ACC112 (cell line): ENCODE measurements at regions not wholly inside any gene's neighbourhood (a gene's known extent, or its start where the extent isn't known, plus 50 kb on each side); places are given as distances from the start of the nearest gene placed in this dataset.
"Not testable (repeated sequence)": the region's sequence is repeated elsewhere in the genome, so short reads cannot be mapped to it uniquely, and the experiment has no call there.

Experiments
- H2AFZ ChIP-seq: fragments of 200-600 bp; sonication (generic); one replicate; pipeline ENCODE4 v1.6.0; 2017; ENCODE audit warnings: antibody characterized with exemption, low read length; ENCODE audit not compliant: unreplicated experiment
- H3K27ac ChIP-seq: fragments of 200-600 bp; sonication (generic); 2 replicates; pipeline ENCODE4 v1.5.1; 2014; ENCODE audit warnings: low read depth, mild to moderate bottlenecking, antibody characterized with exemption, low read length, moderate library complexity
- H3K27me3 ChIP-seq: fragments of 200-600 bp; sonication (generic); 2 replicates; pipeline ENCODE4 v1.6.1; 2014; ENCODE audit warnings: mild to moderate bottlenecking, antibody characterized with exemption, low read length, moderate library complexity, mixed read lengths; ENCODE audit not compliant: insufficient read depth
- H3K36me3 ChIP-seq: fragments of 200-600 bp; sonication (generic); 2 replicates; pipeline ENCODE4 v1.6.1; 2016; ENCODE audit warnings: mild to moderate bottlenecking, antibody characterized with exemption, low read length, moderate library complexity, mixed read lengths; ENCODE audit not compliant: insufficient read depth
- H3K4me1 ChIP-seq: fragments of 200-600 bp; sonication (generic); one replicate; pipeline ENCODE4 v1.6.1; 2016; ENCODE audit warnings: low read length, mixed read lengths; ENCODE audit not compliant: insufficient read depth, unreplicated experiment, control insufficient read depth
- H3K4me3 ChIP-seq: fragments of 200-600 bp; sonication (generic); 2 replicates; pipeline ENCODE4 v1.5.1; 2014; ENCODE audit warnings: mild to moderate bottlenecking, low read depth, low read length
- H3K79me2 ChIP-seq: fragments of 200-600 bp; sonication (generic); one replicate; pipeline ENCODE4 v1.6.0; 2016; ENCODE audit warnings: low read length; ENCODE audit not compliant: control insufficient read depth, unreplicated experiment, insufficient read depth

GRCh38 chr2:7566382-7566881 is 649.2 kb downstream of the RNF144A start:
- no peaks in the 10 kb centered on the region for H3K27me3 ChIP-seq
- H3K4me1 ChIP-seq = no peaks in the 10 kb centered on the region
- H2AFZ ChIP-seq = no peak overlapping the region
- no peaks in the 10 kb centered on the region for H3K36me3 ChIP-seq
- H3K79me2 ChIP-seq = no peaks in the 10 kb centered on the region
- H3K27ac ChIP-seq = no peak overlapping the region
- H3K4me3 ChIP-seq = no peak overlapping the region

GRCh38 chr2:7567116-7567515 is 649.9 kb downstream of the RNF144A start:
- not testable (repeated sequence) for H2AFZ ChIP-seq

DNA sequence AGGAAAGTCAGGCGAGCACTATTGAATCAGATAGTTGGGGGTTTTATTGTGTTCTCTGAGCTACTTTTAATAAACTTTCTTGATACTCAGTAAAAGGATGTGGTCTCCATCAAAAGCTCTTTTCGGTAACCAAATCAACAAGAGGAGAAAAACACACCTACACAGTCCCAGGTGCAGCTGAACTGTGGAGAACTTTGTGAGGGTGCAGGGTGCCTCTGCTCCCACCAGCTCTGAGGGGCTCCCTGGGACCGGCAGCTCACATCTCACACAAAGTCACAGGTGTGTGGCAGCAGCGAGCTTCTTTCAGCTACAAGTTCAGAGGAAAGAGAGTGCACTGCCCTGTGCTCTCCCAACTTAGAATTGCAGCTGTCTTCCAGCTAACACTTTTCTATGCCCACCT is 650.4 kb downstream of the RNF144A start:
- Histone ChIP-seq H2AFZ (no peak overlapping the region), H3K79me2 (no peaks in the 10 kb centered on the region), H3K4me3 (no peak overlapping the region), H3K36me3 (no peaks in the 10 kb centered on the region), H3K27ac (no peak overlapping the region), H3K4me1 (no peaks in the 10 kb centered on the region), H3K27me3 (no peaks in the 10 kb centered on the region)

More at GRCh38 chr2:7567116-7567515, 649.9 kb downstream of the RNF144A start:
- not testable (repeated sequence) for H3K27me3 ChIP-seq, H3K79me2 ChIP-seq, H3K36me3 ChIP-seq, H3K4me3 ChIP-seq, H3K27ac ChIP-seq, H3K4me1 ChIP-seq

DNA sequence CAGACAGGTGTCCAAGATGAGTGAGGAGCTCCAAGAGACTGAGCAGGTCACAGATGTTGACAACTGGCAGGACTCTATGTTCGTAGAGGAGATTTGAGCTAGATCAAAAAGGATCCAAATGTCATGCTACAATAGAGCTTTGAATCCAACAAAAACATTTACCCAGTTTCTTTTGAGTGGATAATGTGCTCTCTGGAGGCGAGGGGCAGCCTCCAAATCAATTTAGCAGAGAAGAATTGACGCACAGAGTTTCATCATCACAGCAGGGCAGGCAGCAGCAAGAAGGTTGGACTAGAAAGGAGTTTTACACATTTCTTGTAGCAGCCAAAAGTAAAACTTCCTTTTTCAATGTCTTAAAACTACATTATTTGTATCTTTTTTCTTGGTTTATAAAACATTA is 653.0 kb downstream of the RNF144A start:
- H3K79me2 ChIP-seq = no peaks in the 10 kb centered on the region
- no peaks in the 10 kb centered on the region for H3K36me3 ChIP-seq
- no peaks in the 10 kb centered on the region for H3K4me1 ChIP-seq
- no peaks in the 10 kb centered on the region for H3K27me3 ChIP-seq
- H3K4me3 ChIP-seq = no peak overlapping the region
- no peak overlapping the region for H2AFZ ChIP-seq
- no peak overlapping the region for H3K27ac ChIP-seq

DNA sequence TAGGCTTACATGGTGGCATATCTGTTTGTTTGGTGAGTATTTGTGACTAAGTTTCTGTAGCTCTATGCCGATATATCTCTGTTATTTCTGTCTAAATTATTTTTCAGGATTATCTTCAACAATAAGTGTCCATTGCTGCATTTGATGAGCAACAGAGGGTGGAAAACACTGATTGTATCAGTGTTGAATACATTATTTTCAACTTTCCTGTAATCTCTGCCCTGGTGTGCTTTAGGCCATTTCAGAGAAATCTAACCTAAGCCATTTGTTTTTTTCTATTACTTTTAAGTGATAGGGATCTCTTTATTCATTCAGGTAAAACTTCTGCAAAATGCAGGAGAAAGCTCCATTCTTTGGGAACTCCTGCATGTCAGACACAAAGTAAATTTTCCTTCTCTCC is 654.5 kb downstream of the RNF144A start:
- Histone ChIP-seq H3K27me3 (no peaks in the 10 kb centered on the region), H3K4me3 (no peak overlapping the region), H3K36me3 (no peaks in the 10 kb centered on the region), H3K79me2 (no peaks in the 10 kb centered on the region), H3K4me1 (no peaks in the 10 kb centered on the region), H3K27ac (no peak overlapping the region), H2AFZ (no peak overlapping the region)

GRCh38 chr2:7572450-7572849 is 655.2 kb downstream of the RNF144A start:
- Histone ChIP-seq H2AFZ (no peak overlapping the region), H3K27me3 (no peaks in the 10 kb centered on the region), H3K79me2 (no peaks in the 10 kb centered on the region), H3K4me1 (no peaks in the 10 kb centered on the region), H3K27ac (no peak overlapping the region), H3K36me3 (no peaks in the 10 kb centered on the region), H3K4me3 (no peak overlapping the region)

DNA sequence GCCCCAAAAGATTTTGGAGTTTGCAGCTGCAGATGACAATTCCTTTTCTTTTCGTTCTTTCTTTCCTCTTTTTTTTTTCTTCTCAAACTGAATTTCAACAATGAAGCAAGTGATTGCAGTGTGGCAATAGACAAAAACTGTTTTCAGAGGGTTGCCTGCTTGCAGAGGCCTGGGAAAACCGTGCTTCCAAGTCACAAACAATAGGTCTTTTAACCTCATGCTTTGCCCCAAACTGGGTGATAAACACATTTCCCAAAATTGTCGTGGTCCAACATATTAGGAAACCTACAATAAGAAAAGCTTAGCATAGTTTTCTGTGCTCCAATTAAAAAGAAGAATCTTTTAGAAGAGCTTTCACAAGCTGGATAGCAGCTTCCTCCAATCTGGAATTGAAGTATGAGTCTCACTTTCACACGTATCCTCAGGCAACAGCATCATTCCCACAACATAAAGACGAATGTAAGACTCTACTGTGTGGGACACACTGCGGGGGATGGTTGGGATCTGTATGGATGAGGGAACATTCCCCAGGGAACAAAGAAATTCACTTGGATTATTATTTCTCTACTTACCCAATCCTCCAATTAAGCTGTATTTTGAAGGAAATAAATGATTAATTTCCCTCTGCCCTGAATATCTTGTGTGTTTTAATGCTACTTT is 656.1 kb downstream of the RNF144A start:
- H3K36me3 ChIP-seq = no peaks in the 10 kb centered on the region
- H2AFZ ChIP-seq = no peak overlapping the region
- H3K27me3 ChIP-seq = no peaks in the 10 kb centered on the region
- no peaks in the 10 kb centered on the region for H3K4me1 ChIP-seq
- no peak overlapping the region for H3K4me3 ChIP-seq
- no peak overlapping the region for H3K27ac ChIP-seq
- no peaks in the 10 kb centered on the region for H3K79me2 ChIP-seq

DNA sequence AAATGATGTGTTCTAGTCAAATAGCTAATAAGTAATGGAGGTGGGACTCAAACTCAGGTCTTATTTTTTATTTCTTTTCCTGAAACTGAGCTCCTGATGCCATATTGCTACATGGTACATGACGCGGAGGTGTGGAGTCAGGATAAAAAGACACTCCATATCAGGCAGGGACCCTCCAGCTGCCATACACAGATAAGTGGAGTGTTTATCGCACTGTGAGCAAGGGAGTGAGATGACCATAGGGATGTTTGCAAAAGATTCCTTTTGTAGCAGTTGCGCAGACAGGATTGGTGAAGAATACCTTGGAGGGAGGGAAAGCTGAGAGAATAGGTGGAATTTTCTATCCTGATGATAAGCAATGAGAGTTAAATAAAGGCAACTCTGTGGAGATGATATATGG is 657.2 kb downstream of the RNF144A start:
- H3K36me3 ChIP-seq = no peaks in the 10 kb centered on the region
- H3K79me2 ChIP-seq = no peaks in the 10 kb centered on the region
- H3K27me3 ChIP-seq = no peaks in the 10 kb centered on the region
- no peak overlapping the region for H2AFZ ChIP-seq
- H3K4me1 ChIP-seq = no peaks in the 10 kb centered on the region
- no peak overlapping the region for H3K27ac ChIP-seq
- no peak overlapping the region for H3K4me3 ChIP-seq

GRCh38 chr2:7577769-7578168 is 660.6 kb downstream of the RNF144A start:
- Histone ChIP-seq H3K4me1 (no peaks in the 10 kb centered on the region), H2AFZ (no peak overlapping the region), H3K27me3 (no peaks in the 10 kb centered on the region), H3K27ac (no peak overlapping the region), H3K36me3 (no peaks in the 10 kb centered on the region), H3K79me2 (no peaks in the 10 kb centered on the region), H3K4me3 (no peak overlapping the region)

- Histone ChIP-seq H3K4me3 (no peak overlapping the region), H3K27ac (no peak overlapping the region), H3K36me3 (no peaks in the 10 kb centered on the region), H3K79me2 (no peaks in the 10 kb centered on the region), H3K27me3 (no peaks in the 10 kb centered on the region), H2AFZ (no peak overlapping the region), H3K4me1 (no peaks in the 10 kb centered on the region)
Observed at GRCh38 chr2:7584017-7584416, 666.8 kb downstream of the RNF144A start.

DNA sequence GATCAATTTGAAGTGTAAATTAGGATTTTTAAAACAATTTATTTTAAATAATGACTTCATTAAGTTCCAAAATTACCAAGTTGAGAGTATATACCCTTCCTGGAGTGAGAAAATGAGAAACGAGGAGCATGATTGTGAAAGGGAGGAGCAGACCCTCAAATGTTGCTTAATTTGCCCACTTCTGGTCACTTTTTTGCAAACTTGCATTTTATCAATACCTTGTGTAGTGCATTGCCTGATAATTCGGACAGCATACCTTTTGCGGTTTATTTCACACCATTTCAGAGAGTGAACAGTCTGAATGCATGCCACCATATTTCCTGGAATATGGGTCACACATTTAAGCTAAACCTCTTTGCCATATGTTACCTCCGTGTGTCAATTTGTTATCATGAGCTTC is 669.7 kb downstream of the RNF144A start:
- Histone ChIP-seq H2AFZ (no peak overlapping the region), H3K36me3 (no peaks in the 10 kb centered on the region), H3K27ac (no peak overlapping the region), H3K4me3 (no peak overlapping the region), H3K27me3 (no peaks in the 10 kb centered on the region), H3K79me2 (no peaks in the 10 kb centered on the region), H3K4me1 (no peaks in the 10 kb centered on the region)
